ENCODE measurements at regions not wholly inside any gene's neighbourhood (a gene's known extent, or its start where the extent isn't known, plus 50 kb on each side); places are given as distances from the start of the nearest gene placed in this dataset.

GRCh38 chrX:26889574-26889973, 573.6 kb downstream of the PPP4R3C start:
- H3K4me1 Mint-ChIP-seq = no peaks in the 10 kb centered on the region
- DNase-seq = no peak
- Histone ChIP-seq H3K4me2 (replicated peaks; ENCODE audit: extremely low read depth, low read length, poor library complexity, severe bottlenecking) (no peak overlapping the region), H3K27ac (ENCODE audit: low read depth in 1 of 2, low read length in 2 of 2) (no peak overlapping the region), H3K36me3 (replicated peaks in 1 of 2; ENCODE audit: control insufficient read depth in 1 of 2, insufficient read depth in 2 of 2, low read length in 2 of 2) (no peaks in the 10 kb centered on the region), H3K27me3 (ENCODE audit: control insufficient read depth in 2 of 2, insufficient read depth in 2 of 2, low read length in 2 of 2) (no peaks in the 10 kb centered on the region), H3K79me2 (ENCODE audit: insufficient read depth, low read length) (no peaks in the 10 kb centered on the region), H2AFZ (ENCODE audit: insufficient read depth, low read depth, low read length, poor library complexity, severe bottlenecking) (no peak overlapping the region), H4K20me1 (ENCODE audit: insufficient read depth, low read length) (no peaks in the 10 kb centered on the region), H3K4me3 (replicated peaks in 1 of 3; ENCODE audit: low read depth in 2 of 3, low read length in 3 of 3) (no peak overlapping the region), H3K9me3 (replicated peaks in 1 of 2; ENCODE audit: control insufficient read depth in 1 of 2, insufficient read depth in 1 of 2, low read length in 2 of 2) (peaks cover 0 to 11% of the 10 kb centered on the region in 2 donors), H3K4me1 (ENCODE audit: control insufficient read depth in 1 of 2, insufficient read depth in 2 of 2, low read length in 2 of 2) (no peaks in the 10 kb centered on the region), H3K9ac (ENCODE audit: insufficient read depth, low read length, poor library complexity, severe bottlenecking) (no peak overlapping the region)
- no peaks in the 10 kb centered on the region for H3K36me3 Mint-ChIP-seq
- no CpG with 5 or more reads among the region's 3 CpGs for WGBS (ENCODE audit: insufficient coverage)
- intact Hi-C loops (cut with micrococcal nuclease) = no loop called here
- H3K4me3 Mint-ChIP-seq = no peak overlapping the region
- TF ChIP-seq, protein P1, sequence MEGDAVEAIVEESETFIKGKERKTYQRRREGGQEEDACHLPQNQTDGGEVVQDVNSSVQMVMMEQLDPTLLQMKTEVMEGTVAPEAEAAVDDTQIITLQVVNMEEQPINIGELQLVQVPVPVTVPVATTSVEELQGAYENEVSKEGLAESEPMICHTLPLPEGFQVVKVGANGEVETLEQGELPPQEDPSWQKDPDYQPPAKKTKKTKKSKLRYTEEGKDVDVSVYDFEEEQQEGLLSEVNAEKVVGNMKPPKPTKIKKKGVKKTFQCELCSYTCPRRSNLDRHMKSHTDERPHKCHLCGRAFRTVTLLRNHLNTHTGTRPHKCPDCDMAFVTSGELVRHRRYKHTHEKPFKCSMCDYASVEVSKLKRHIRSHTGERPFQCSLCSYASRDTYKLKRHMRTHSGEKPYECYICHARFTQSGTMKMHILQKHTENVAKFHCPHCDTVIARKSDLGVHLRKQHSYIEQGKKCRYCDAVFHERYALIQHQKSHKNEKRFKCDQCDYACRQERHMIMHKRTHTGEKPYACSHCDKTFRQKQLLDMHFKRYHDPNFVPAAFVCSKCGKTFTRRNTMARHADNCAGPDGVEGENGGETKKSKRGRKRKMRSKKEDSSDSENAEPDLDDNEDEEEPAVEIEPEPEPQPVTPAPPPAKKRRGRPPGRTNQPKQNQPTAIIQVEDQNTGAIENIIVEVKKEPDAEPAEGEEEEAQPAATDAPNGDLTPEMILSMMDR (IDR thresholded peaks at IDR 0.05) = no peak
- peaks cover 0 to 9% (median 2%) of the 10 kb centered on the region in 7 donors for H3K9me3 Mint-ChIP-seq
- no peak overlapping the region for H3K27ac Mint-ChIP-seq
- H3K27me3 Mint-ChIP-seq (ENCODE audit: low read depth in 3 of 3) = no peaks in the 10 kb centered on the region

- H3K27me3 ChIP-seq (ENCODE audit: control insufficient read depth in 2 of 2, insufficient read depth in 2 of 2, low read length in 2 of 2) = no peaks in the 10 kb centered on the region
- no peak for DNase-seq
Observed at GRCh38 chrX:26873736-26874135, 589.4 kb downstream of the PPP4R3C start.

More at GRCh38 chrX:26873736-26874135, 589.4 kb downstream of the PPP4R3C start:
- Histone ChIP-seq H3K36me3 (replicated peaks in 1 of 2; ENCODE audit: control insufficient read depth in 1 of 2, insufficient read depth in 2 of 2, low read length in 2 of 2) (no peaks in the 10 kb centered on the region), H3K4me3 (replicated peaks in 1 of 3; ENCODE audit: low read depth in 2 of 3, low read length in 3 of 3) (no peak overlapping the region), H3K27ac (ENCODE audit: low read depth in 1 of 2, low read length in 2 of 2) (no peak overlapping the region), H3K9me3 (replicated peaks in 1 of 2; ENCODE audit: control insufficient read depth in 1 of 2, insufficient read depth in 1 of 2, low read length in 2 of 2) (peaks cover 0 to 4% of the 10 kb centered on the region in 2 donors), H2AFZ (ENCODE audit: insufficient read depth, low read depth, low read length, poor library complexity, severe bottlenecking) (no peak overlapping the region), H3K79me2 (ENCODE audit: insufficient read depth, low read length) (no peaks in the 10 kb centered on the region), H3K4me2 (replicated peaks; ENCODE audit: extremely low read depth, low read length, poor library complexity, severe bottlenecking) (no peak overlapping the region), H4K20me1 (ENCODE audit: insufficient read depth, low read length) (no peaks in the 10 kb centered on the region), H3K9ac (ENCODE audit: insufficient read depth, low read length, poor library complexity, severe bottlenecking) (no peak overlapping the region), H3K4me1 (ENCODE audit: control insufficient read depth in 1 of 2, insufficient read depth in 2 of 2, low read length in 2 of 2) (no peaks in the 10 kb centered on the region)
- intact Hi-C loops (cut with micrococcal nuclease) = no loop called here
- H3K9me3 Mint-ChIP-seq = peaks cover 0 to 5% (median 4%) of the 10 kb centered on the region in 7 donors
- WGBS (ENCODE audit: insufficient coverage) = 95% methylated on average over 11 of the region's 29 CpGs
- H3K4me3 Mint-ChIP-seq = no peak overlapping the region
- H3K4me1 Mint-ChIP-seq = no peaks in the 10 kb centered on the region
- no peaks in the 10 kb centered on the region for H3K27me3 Mint-ChIP-seq (ENCODE audit: low read depth in 3 of 3)
- no peaks in the 10 kb centered on the region for H3K36me3 Mint-ChIP-seq
- no peak overlapping the region for H3K27ac Mint-ChIP-seq
- TF ChIP-seq, protein P1 (IDR thresholded peaks at IDR 0.05) = no peak

Data from CD14-positive monocyte (primary cell).